NCI-H526 treated with DMSO at 0.1 percent for 48 hours (cell line): ENCODE measurements at regions not wholly inside any gene's neighbourhood (a gene's known extent, or its start where the extent isn't known, plus 50 kb on each side); places are given as distances from the start of the nearest gene placed in this dataset.
A peak's percentile ranks its signal among the peaks of the same experiment; 100 is the strongest.

Experiments used
- DNase-seq: peaks from one replicate; lab custom pipeline; 2025; lab: John Stamatoyannopoulos, UW

GRCh38 chr1:29444081-29444715 is 207.9 kb downstream of the PTPRU start:
- no peak for DNase-seq

GRCh38 chr1:29441916-29442668 is 205.8 kb downstream of the PTPRU start:
- no peak for DNase-seq

GRCh38 chr1:29439615-29440014 is 203.3 kb downstream of the PTPRU start:
- DNase-seq, result no peak

- no peak for DNase-seq
Measured at GRCh38 chr1:29438991-29439390, 202.7 kb downstream of the PTPRU start.

- no peak for DNase-seq
Measured at GRCh38 chr1:29437946-29438345, 201.6 kb downstream of the PTPRU start.

- no peak for DNase-seq
Measured at GRCh38 chr1:29436181-29436785, 200.0 kb downstream of the PTPRU start.

GRCh38 chr1:29433830-29434229 is 197.5 kb downstream of the PTPRU start:
- no peak for DNase-seq

- no peak for DNase-seq
Measured at GRCh38 chr1:29431138-29431537, 194.8 kb downstream of the PTPRU start.

GRCh38 chr1:29429656-29430055 is 193.3 kb downstream of the PTPRU start:
- DNase-seq, result no peak

GRCh38 chr1:29428997-29429396 is 192.7 kb downstream of the PTPRU start:
- DNase-seq, result no peak

- DNase-seq, result no peak
Measured at GRCh38 chr1:29428280-29428615, 191.9 kb downstream of the PTPRU start.

GRCh38 chr1:29427614-29428279 is 191.4 kb downstream of the PTPRU start:
- DNase-seq, result no peak

- peak; percentile 34 for DNase-seq
Measured at GRCh38 chr1:29426701-29427279, 190.5 kb downstream of the PTPRU start.

- DNase-seq, result no peak
Measured at GRCh38 chr1:29425631-29426030, 189.3 kb downstream of the PTPRU start.

- DNase-seq, result no peak
Measured at GRCh38 chr1:29424266-29424665, 187.9 kb downstream of the PTPRU start.

GRCh38 chr1:29420202-29420601 is 183.9 kb downstream of the PTPRU start:
- peak; percentile 79 for DNase-seq

- no peak for DNase-seq
Measured at GRCh38 chr1:29417971-29418370, 181.6 kb downstream of the PTPRU start.

- DNase-seq, result no peak
Measured at GRCh38 chr1:29417147-29417858, 181.0 kb downstream of the PTPRU start.

GRCh38 chr1:29416267-29417146 is 180.2 kb downstream of the PTPRU start:
- DNase-seq, result no peak

- DNase-seq, result no peak
Measured at GRCh38 chr1:29415861-29416260, 179.5 kb downstream of the PTPRU start.
